Fibroblast of villous mesenchyme (primary cell): ENCODE measurements at regions not wholly inside any gene's neighbourhood (a gene's known extent, or its start where the extent isn't known, plus 50 kb on each side); places are given as distances from the start of the nearest gene placed in this dataset.
"Not testable (repeated sequence)": the region's sequence is repeated elsewhere in the genome, so short reads cannot be mapped to it uniquely, and the experiment has no call there.

Source experiments
- DNase-seq: peaks from one replicate; pipeline ENCODE4 v3.0.0-alpha.2; 2010; ENCODE audit warnings: low read depth
- H3K4me3 ChIP-seq: 2 replicates; pipeline ENCODE4 v1.5.1; 2011; ENCODE audit warnings: low read depth, mild to moderate bottlenecking, low read length
- CTCF ChIP-seq: IDR thresholded peaks from 2 replicates; pipeline ENCODE4 v1.5.1; 2012; ENCODE audit warnings: low read depth, mild to moderate bottlenecking, low read length; ENCODE audit not compliant: insufficient read depth

DNA sequence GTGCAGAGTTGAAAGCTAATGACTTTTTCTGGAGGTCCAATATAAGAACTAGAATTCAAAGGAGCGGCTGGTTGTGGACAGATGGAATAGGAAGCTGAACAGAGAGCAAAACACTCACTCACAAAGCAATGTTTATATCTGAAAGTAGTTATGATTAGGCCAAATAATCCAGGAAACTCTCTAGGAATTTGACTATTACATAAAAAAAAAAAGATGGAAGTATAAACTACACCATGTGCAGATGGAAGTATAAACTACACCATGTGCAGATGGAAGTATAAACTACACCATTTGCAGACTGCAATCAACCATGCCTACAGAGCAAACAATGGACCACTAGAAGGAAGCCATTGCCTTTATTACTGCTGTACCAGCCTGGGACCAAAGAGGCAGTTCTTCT, 771.1 kb downstream of the BRINP3 start:
- no peak for DNase-seq
- H3K4me3 ChIP-seq = no peak overlapping the region
- TF ChIP-seq CTCF = no peak

DNA sequence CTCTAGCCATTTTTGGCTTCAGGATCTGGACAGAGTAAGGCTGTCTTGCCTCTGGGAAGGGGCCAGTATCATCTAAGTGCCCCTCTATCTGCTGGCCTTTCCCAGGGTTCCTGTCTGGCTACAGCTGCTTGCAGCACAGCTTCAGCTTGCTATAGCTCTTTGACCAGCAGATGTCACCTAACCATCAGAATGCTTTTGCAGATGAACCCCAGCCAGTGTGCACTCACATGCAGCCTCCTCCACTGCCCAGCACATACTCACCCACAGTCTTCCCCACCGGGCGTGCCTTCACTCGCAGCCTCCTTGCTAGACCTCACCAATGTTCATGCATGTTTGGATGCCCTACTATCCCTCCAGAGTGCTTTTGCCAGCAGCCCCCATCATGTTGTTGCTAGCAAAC, 769.0 kb downstream of the BRINP3 start:
- H3K4me3 ChIP-seq = no peak overlapping the region
- TF ChIP-seq CTCF = no peak
- DNase-seq = no peak

- not testable (repeated sequence) for H3K4me3 ChIP-seq, DNase-seq
Observed at GRCh38 chr1:189718147-189718795, 759.4 kb downstream of the BRINP3 start.

- H3K4me3 ChIP-seq = no peak overlapping the region
- DNase-seq = no peak
- no peak for TF ChIP-seq CTCF
Observed at GRCh38 chr1:189726806-189727205, 750.9 kb downstream of the BRINP3 start.

GRCh38 chr1:189751311-189751710, 726.4 kb downstream of the BRINP3 start:
- no peak for DNase-seq
- no peak for TF ChIP-seq CTCF

DNA sequence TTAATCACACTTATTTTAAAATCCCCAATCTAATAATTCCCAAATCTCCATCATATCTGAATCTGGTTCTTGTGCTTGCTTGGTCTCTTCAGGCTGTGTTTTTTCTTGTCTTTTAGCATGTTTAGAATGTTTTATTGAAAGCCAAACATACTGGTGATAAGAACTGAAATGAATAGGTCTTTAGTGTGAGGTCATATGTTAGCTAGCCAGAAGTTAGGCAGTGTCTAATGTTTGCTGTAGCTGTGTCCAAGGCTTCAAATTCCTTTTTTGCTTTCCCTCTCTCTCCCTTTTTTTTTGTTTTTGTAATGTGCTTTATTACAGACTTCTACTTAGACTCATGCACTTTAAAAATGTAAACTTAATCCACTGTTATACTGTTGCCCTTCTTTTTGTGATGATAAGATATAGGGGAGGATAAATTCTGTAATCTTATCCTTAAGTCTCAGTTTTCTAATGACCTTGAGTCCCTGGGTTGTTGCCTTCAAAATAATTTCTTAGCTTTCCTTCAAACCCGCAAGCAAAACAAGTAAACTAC, 725.1 kb downstream of the BRINP3 start:
- no peak overlapping the region for H3K4me3 ChIP-seq
- no peak for TF ChIP-seq CTCF
- no peak for DNase-seq

More at GRCh38 chr1:189751311-189751710, 726.4 kb downstream of the BRINP3 start:
- H3K4me3 ChIP-seq = no peak overlapping the region

GRCh38 chr1:189755100-189755499, 722.6 kb downstream of the BRINP3 start:
- not testable (repeated sequence) for H3K4me3 ChIP-seq, DNase-seq
